ENCODE measurements at regions not wholly inside any gene's neighbourhood (a gene's known extent, or its start where the extent isn't known, plus 50 kb on each side); places are given as distances from the start of the nearest gene placed in this dataset.

GRCh38 chr3:135627057-135627456, 338.5 kb upstream of the PPP2R3A start:
- H3K4me3 ChIP-seq (ENCODE audit: severe bottlenecking) = no peak overlapping the region
- no peaks in the 10 kb centered on the region for H3K27me3 ChIP-seq (ENCODE audit: insufficient read depth, poor library complexity, severe bottlenecking)
- H3K9me3 ChIP-seq (ENCODE audit: severe bottlenecking) = no peaks in the 10 kb centered on the region
- H3K27ac ChIP-seq (ENCODE audit: poor library complexity, severe bottlenecking) = no peak overlapping the region
- no peaks in the 10 kb centered on the region for H3K4me1 ChIP-seq (ENCODE audit: insufficient read depth, poor library complexity, severe bottlenecking)
- no peaks in the 10 kb centered on the region for H3K36me3 ChIP-seq (ENCODE audit: low read depth)
- no peak for TF ChIP-seq CTCF (IDR thresholded peaks at IDR 0.05; ENCODE audit: poor library complexity, severe bottlenecking)
- DNase-seq (ENCODE audit: low spot score) = no peak
- ATAC-seq (ENCODE audit: low read depth) = no peak

GRCh38 chr3:135629701-135630408, 335.7 kb upstream of the PPP2R3A start:
- no peak for ATAC-seq (ENCODE audit: low read depth)
- Histone ChIP-seq H3K36me3 (ENCODE audit: low read depth) (no peaks in the 10 kb centered on the region), H3K4me3 (ENCODE audit: severe bottlenecking) (no peak overlapping the region)

GRCh38 chr3:135632556-135633065, 332.9 kb upstream of the PPP2R3A start:
- Histone ChIP-seq H3K4me1 (ENCODE audit: insufficient read depth, poor library complexity, severe bottlenecking) (no peaks in the 10 kb centered on the region), H3K27ac (ENCODE audit: poor library complexity, severe bottlenecking) (no peak overlapping the region), H3K9me3 (ENCODE audit: severe bottlenecking) (no peaks in the 10 kb centered on the region), H3K36me3 (ENCODE audit: low read depth) (no peaks in the 10 kb centered on the region), H3K4me3 (ENCODE audit: severe bottlenecking) (no peak overlapping the region), H3K27me3 (ENCODE audit: insufficient read depth, poor library complexity, severe bottlenecking) (no peaks in the 10 kb centered on the region)
- ATAC-seq (ENCODE audit: low read depth) (no peak), DNase-seq (ENCODE audit: low spot score) (no peak)
- no peak for TF ChIP-seq CTCF (IDR thresholded peaks at IDR 0.05; ENCODE audit: poor library complexity, severe bottlenecking)

More at GRCh38 chr3:135629701-135630408, 335.7 kb upstream of the PPP2R3A start:
- no peak for DNase-seq (ENCODE audit: low spot score)
- no peak for TF ChIP-seq CTCF (IDR thresholded peaks at IDR 0.05; ENCODE audit: poor library complexity, severe bottlenecking)
- H3K4me1 ChIP-seq (ENCODE audit: insufficient read depth, poor library complexity, severe bottlenecking) = no peaks in the 10 kb centered on the region
- H3K9me3 ChIP-seq (ENCODE audit: severe bottlenecking) = no peaks in the 10 kb centered on the region
- H3K27ac ChIP-seq (ENCODE audit: poor library complexity, severe bottlenecking) = no peak overlapping the region
- no peaks in the 10 kb centered on the region for H3K27me3 ChIP-seq (ENCODE audit: insufficient read depth, poor library complexity, severe bottlenecking)

GRCh38 chr3:135633078-135633477, 332.4 kb upstream of the PPP2R3A start:
- no peak for TF ChIP-seq CTCF (IDR thresholded peaks at IDR 0.05; ENCODE audit: poor library complexity, severe bottlenecking)
- ATAC-seq (ENCODE audit: low read depth) = 0 out of 3 replicates have a peak, but pooled peaks have one; percentile 19

GRCh38 chr3:135636596-135636995, 328.9 kb upstream of the PPP2R3A start:
- H3K9me3 ChIP-seq (ENCODE audit: severe bottlenecking) = no peaks in the 10 kb centered on the region
- H3K4me1 ChIP-seq (ENCODE audit: insufficient read depth, poor library complexity, severe bottlenecking) = no peaks in the 10 kb centered on the region
- H3K36me3 ChIP-seq (ENCODE audit: low read depth) = no peaks in the 10 kb centered on the region
- DNase-seq (ENCODE audit: low spot score) (no peak), ATAC-seq (ENCODE audit: low read depth) (no peak)
- no peak for TF ChIP-seq CTCF (IDR thresholded peaks at IDR 0.05; ENCODE audit: poor library complexity, severe bottlenecking)
- no peak overlapping the region for H3K4me3 ChIP-seq (ENCODE audit: severe bottlenecking)
- H3K27ac ChIP-seq (ENCODE audit: poor library complexity, severe bottlenecking) = no peak overlapping the region
- no peaks in the 10 kb centered on the region for H3K27me3 ChIP-seq (ENCODE audit: insufficient read depth, poor library complexity, severe bottlenecking)

More at GRCh38 chr3:135633078-135633477, 332.4 kb upstream of the PPP2R3A start:
- Histone ChIP-seq H3K36me3 (ENCODE audit: low read depth) (no peaks in the 10 kb centered on the region), H3K4me1 (ENCODE audit: insufficient read depth, poor library complexity, severe bottlenecking) (no peaks in the 10 kb centered on the region), H3K27ac (ENCODE audit: poor library complexity, severe bottlenecking) (no peak overlapping the region), H3K4me3 (ENCODE audit: severe bottlenecking) (no peak overlapping the region), H3K27me3 (ENCODE audit: insufficient read depth, poor library complexity, severe bottlenecking) (no peaks in the 10 kb centered on the region), H3K9me3 (ENCODE audit: severe bottlenecking) (no peaks in the 10 kb centered on the region)
- DNase-seq (ENCODE audit: low spot score) = no peak

Data from RWPE2 (cell line).